Stimulated activated CD8-positive, alpha-beta memory T cell treated with anti-CD3 and anti-CD28 coated beads, Interleukin-12 subunit alpha, Interleukin-12 subunit beta, amount 100 ng/mL, for 4 hours (primary cell): ENCODE measurements at regions not wholly inside any gene's neighbourhood (a gene's known extent, or its start where the extent isn't known, plus 50 kb on each side); places are given as distances from the start of the nearest gene placed in this dataset.
"Not testable (repeated sequence)": the region's sequence is repeated elsewhere in the genome, so short reads cannot be mapped to it uniquely, and the experiment has no call there.

Source experiments
- DNase-seq: peaks from one replicate; pipeline ENCODE4 v3.0.0-alpha.2; 2020; ENCODE audit warnings: low read depth

DNA sequence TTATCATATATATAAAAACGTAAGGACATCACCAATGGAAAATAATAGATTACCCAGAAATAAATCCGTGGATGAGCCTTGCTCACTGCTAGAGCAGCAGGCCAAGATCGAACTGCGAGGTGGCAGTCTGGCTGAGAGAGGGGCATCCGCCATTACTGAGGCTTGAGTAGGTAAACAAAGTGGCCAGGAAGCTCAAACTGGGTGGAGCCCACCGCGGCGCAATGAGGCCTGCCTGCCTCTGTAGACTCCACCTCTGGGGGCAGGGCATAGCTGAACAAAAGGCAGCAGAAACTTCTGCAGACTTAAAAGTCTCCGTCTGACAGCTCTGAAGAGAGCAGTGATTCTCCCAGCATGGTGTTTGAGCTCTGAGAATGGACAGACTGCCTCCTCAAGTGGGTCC lies 1018.0 kb upstream of the SLC39A10 start:
- DNase-seq = not testable (repeated sequence)

DNA sequence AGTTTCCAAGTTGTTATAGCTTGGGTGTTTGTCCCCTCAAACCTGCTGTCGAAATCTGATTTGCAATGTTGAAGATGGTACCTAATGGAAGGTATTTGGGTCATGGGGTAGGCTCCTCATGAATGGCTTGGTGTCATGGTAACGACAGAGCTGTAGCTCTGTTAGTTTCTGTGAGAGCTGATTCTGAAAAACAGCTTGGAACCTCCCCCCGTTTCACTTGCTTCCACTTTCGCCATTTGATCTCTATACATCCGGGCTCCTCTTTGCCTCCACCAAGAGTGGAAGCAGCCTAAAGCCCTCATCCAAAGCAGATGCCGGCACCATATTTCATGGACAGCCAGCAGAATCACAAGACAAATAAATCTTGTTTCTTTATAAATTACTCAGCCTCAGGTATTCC lies 1035.1 kb upstream of the SLC39A10 start:
- no peak for DNase-seq

DNA sequence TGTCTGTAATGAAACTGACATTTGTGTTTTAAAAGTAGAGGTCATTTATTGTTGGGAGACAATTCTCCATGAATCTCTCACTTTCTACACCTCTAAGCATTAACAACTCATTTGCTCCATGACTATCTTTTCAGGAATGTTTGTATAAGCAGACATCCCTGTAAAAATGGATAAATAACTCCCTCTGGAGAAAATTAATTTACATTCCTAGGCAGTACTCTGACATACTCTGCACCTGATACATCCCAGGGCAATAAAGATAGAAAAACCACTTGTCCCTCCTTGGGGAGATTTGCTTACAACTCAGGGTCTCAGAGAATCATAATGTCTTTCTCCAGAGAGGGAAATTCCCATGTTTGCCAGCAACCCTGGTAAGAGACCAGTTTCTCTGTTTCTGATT lies 1037.7 kb upstream of the SLC39A10 start:
- DNase-seq = no peak

DNA sequence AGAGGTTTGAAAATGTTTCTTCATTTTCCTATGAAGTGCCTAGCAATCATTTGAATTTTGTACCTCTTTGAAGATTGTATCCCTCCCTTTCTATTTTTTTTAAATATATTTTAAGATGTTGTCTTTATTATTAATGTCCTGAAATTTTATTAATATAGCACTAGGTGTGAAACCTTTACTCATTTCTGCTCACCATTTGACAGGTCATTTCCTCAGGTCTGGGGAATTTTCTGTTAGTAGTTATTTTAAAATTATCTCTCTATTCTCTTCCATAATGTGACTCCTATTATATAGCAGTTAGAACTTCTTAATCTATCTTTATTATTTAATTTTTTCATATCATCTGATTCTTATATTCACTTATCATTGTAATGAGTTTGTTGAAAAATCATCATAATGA lies 1038.6 kb upstream of the SLC39A10 start:
- no peak for DNase-seq

DNA sequence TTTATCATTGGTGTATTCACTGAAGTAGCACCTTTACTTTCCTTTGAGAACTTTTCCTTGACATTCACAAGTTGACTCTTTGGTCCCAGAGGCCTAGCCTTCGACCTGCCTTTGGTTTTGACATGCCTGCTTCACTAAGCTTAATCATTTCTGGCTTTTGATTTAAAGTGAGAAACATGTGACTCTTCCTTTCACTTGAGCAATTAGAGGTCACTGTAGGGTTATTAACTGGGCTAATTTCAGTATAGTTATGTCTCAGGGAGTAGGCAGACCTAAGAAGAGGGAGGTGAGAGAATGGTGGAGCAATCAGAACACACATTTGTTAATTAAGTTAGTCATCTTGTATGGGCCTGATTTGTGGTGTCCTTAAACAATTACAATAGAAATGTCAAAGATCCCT lies 1040.7 kb upstream of the SLC39A10 start:
- DNase-seq = no peak

DNA sequence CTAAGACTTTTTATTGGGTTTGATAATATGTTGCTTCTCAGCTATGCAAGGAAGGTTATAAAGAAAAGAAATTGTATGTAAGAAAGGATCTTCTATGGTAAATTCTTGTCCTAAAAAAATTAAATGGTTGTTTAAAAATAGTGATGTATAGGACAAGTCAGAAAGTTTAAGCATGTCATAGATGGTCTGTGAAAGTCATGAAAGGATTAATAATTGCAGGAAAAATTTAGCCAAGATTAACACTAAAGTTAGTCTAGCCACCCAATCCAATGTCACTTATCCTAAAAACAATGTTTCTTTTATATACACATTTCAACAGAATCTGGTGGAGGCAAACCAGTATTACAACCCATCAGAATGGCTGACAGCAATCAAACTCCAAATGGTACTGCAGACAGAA lies 1046.7 kb upstream of the SLC39A10 start:
- DNase-seq = no peak

DNA sequence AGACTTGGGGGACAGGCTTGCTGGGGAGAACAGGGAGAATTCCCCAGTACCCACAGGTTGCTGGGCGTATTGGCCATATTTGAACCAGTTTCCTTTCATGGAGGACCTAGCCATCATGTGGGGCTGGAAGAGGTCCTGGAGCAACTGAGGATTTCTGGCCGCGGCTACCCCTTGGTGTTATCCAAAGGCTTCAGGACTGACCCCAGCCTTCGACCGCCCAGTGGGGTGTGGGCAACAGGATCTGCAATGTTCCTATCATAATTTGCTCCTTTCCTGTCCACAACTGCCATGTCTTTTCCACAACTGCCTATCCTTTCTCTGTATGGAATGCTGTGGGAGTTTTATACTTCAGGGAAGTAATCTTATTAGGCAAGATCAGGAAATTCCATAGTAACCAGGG lies 1053.6 kb upstream of the SLC39A10 start:
- no peak for DNase-seq

DNA sequence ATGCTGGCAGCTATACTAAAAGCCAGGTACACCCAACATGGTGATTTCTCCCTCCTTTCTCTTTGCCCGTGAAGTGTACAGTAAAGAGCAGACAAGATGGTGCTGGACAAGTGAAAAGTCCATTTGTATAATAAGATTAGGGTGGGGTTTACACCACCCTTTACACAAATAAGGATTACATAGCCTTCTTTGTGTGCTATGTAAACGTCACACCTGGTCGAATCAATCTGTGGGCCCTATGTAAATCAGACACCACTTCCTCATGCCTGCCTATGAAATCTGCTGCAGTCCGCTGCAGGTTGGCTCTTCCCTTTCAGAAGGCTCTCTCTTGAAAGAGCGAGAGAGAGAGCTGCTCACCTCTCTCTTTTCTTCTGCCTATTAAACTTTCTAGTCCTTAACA lies 1054.3 kb upstream of the SLC39A10 start:
- DNase-seq = no peak

DNA sequence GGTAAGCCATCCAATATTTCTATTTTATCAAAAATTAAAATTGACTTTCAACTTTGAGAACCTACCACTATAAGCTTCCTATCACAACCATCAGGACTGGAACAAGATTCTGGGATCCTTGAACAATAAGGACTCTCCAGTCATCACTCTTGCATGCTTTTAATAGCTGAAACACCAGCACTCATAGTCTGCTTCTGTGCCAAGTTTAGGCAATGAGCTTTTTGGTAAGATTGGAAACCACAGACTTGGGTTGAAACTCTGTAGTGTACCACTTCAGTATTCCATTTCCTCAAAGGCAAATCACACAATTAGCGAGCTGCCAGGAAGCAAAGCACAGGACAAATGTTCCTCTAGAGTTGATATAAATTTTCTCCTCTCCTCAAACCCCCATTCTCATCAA lies 1065.8 kb upstream of the SLC39A10 start:
- DNase-seq = no peak

DNA sequence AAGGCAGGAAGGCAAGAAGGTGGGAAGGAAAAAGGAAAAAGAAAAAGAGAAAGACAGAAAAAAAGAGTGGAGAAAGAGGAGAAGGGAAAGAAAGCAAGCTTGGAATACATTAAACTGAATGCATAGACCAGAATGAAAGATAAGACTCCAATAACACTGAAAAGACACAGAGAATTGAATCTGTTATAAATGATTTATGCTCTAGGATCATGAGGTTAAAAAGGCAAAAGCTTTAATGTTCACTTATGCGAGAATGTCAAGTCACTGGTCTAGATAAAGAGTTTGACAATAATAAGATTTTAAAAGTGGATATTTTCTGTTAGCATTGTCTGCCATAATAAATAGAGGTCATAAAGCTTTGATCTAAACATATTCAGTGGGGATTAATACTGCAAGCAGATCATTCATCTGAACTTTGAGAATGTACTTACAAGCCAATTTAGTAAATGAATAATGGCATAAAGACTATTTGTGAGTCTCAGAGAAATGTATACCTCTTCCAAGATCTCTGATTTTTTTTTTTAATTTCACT lies 1069.2 kb upstream of the SLC39A10 start:
- no peak for DNase-seq

DNA sequence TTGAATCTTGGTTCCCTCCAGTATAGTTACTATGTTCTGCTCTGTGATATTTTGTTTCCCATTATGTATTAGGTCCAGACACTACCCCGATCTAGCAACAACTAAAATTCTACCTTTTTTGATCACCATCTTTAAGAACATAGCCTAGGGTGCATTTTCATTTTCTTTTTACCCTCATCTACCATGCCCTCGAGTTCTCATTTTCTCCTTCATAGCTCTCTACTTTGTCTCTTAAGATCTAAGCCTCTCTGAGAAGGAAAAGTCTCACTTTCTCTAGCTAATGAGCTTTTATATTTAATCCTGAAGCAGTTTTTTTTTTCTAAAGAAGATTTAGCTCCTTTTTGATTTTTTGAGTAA lies 1089.4 kb upstream of the SLC39A10 start:
- no peak for DNase-seq

DNA sequence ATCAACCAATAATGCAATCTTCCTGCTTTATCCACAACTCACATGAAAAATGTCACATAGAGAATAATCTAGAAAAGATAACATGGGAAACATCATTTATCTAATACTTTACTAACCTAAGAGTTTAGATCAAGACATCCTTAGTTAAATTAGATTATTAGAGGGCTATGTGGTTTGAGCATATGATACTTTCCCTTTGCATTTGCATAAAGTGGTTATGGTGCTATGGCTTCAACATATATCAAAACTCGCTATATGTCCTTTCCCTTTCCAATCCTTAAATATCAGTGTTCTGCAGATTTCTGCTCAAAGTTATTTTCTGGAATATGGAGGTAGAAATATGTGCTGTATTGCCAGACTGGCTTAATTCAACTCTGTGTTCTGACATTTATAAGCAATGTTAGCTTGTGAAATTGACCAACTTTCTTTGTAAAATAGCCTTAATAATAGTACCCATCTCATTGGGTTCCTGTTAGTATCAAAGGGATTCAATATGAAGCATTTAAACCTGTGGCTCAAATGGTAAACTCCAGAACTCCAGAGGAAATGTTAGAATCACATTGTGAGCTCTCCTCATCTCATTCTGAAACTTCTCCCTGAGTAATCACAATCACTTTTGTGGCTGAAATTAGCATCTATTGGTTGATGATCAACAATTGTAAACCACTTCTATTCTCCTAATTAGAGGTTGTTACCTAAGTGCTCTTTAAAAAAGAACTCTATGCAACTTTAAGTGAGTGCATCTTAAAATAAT lies 1089.9 kb upstream of the SLC39A10 start:
- DNase-seq = no peak

DNA sequence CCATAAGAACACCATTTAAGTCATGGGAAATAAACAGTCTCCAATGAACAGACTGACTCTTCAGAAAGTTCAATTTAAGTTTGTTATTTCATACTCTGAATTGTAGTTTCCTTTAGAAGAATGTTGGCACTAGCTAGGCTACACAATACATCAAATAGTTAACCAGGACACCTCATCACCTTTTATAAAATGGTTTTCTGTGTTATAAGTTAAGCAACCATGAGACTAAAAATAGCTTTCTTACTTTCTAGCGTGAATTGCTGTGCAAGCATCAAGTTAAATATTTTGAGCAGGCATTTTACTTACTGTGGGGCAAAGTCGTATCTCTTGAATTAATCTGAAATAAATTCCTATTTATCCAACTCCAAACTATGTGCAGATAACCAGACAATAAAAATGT lies 1092.6 kb upstream of the SLC39A10 start:
- no peak for DNase-seq

DNA sequence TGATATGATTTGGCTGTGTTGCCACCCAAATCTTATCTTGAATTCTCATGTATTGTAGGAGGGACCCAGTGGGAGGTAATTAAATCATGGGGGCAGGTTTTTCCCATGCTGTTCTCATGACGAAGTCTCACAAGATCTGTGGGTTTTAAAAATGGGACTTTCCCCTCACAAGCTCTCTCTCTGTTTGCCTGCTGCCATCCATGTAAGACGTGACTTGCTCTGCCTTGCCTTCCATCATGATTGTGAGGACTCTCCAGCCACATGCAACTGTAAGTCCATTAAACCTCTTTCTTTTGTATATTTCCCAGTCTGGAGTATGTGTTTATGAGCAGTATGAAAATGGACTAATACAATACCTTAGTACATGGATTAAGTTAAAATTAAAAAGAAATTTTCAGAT lies 1094.7 kb upstream of the SLC39A10 start:
- no peak for DNase-seq

DNA sequence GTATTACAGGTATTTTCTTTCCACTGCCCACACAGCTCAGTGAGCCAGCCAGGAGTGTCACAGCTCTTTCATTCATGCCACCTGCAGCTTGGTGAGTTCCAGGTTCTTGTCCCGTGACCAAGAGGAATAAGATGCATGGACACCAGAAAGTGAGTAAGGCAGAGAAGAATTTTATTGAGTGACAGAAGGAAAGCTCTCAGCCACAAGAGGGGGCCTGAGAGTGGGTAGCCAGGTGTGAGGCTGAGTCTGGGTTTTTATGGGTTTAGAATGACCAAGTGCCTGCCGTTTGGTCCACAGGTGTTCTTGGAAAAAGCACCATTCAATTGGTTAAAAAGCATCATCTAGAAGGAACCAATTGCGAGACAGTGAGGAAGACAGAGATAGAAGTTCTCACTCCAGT lies 1097.1 kb upstream of the SLC39A10 start:
- DNase-seq = no peak

DNA sequence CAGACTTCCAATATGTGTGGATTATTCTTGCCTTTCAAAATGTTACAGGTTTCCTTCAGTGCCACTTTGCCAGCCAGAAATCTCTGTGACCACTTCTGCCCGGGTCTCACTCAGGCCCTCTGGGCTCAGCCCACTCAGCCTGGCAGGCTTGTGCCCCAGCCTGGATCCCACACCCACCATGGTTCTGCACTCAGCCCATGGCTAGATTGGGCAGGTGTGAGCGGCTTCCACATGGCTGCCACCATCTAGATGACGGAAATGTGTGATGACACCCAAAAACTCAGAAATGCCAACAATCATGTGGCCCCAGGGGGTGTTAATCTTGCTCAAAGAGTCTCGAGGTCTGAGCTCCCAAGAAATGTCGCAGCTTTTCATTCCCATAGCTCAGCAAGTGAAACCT lies 1097.5 kb upstream of the SLC39A10 start:
- DNase-seq = no peak

DNA sequence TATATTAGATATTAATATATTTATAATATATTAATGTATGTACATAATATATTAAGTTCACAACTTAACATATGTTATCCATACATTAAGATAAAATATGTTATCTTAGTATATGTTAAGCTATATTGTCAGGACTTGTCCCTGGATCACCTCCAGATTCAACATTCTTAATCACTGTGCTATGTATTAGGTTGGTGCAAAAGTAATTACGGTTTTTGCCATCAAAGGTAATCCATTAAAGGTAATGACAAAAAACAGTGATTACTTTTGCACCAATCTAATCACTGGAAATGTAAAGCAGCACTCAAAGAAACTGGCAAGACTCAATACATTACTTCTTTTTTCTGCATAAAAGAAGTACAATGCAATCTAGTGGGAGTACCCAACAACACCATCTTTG lies 1099.0 kb upstream of the SLC39A10 start:
- no peak for DNase-seq

DNA sequence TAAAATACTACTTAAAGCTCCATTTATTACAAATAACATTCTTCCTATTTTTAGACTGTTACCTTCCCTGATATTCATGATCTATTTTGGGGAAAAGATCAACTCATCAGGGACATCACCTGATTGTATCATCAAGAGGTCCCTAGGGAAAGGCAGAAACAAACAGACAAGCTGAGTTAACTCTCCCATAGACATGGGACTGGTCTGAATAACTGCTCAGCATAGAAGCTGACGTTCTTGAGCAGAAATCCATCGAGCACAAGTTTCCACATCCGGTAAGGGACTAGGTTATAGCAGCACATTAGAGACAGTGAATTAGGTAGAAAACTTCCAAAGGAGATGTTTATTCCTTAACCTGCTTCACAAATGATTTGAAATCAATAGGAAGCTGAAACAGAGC lies 1100.4 kb upstream of the SLC39A10 start:
- no peak for DNase-seq

DNA sequence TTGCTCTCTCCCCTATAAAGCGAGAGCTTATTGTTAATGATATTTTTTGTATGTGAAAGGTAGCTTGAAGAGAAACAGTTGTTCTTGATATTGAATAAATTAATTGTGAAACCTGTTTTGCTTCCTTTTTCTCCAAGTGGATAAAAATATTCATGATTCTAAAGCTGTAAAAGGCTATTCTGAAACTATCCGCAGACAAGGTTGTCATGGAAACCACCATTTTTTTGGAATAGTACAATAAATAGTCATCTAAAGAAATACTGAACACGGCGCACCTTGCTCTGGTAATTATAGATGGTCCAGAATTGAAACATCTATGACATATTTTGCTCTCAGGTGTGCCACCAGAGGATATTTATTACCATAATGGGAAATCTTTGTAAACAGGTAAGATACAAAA lies 1103.0 kb upstream of the SLC39A10 start:
- no peak for DNase-seq

DNA sequence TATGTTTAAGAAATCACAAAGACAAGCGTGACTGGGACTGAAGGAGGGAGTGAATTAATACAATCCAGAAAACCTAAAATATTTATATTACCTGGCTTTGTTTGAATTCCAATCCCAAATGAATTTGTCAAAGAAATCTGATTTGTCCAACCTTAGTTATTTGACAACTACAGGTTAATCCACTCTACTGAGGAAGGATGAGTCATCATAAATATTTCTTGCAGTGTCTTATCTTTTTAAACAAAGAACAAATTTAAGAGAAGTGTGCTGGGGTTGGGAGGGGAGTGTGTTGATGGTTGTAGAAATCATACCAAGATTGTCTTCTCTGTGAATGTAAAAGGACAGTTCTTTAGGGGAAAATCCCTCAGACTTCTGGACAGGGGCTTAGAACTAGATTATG lies 1106.3 kb upstream of the SLC39A10 start:
- no peak for DNase-seq

DNA sequence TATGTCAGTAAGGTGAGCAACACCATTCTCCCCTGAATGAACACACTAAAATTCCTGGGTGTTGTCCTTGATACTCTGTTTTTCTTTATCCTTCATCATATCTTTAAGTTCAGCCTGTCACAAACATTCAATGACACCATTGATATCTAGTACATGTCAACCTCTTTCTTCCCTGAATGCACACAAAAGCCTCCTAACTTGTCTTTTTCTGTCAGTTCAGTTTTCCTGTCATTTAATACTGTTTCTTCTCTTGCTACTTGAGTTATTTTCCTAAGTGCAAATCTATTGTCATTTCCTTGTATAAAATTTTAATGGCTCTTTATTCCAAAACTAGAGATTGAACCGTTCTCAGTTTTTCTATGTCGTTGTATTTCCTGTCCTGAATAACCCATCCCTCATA lies 1107.6 kb upstream of the SLC39A10 start:
- DNase-seq = no peak

DNA sequence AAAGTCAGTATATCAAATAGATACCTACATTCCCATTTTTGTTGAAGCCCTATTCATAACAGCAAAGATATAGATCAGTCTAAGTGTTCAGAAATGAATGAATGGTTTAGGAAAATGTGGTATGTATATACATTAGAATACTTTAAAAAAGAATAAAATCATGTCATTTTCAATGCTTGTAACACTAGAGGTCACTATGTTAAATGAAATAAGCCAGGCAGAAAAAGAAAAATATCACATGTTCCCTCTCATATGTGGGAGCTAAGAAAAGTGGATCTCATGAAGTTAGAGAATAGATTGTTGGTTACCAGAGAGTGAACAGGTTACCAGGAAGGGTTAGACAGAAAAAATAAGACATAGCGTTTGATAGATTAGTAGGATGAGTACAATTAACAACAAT lies 1111.0 kb upstream of the SLC39A10 start:
- DNase-seq = no peak

DNA sequence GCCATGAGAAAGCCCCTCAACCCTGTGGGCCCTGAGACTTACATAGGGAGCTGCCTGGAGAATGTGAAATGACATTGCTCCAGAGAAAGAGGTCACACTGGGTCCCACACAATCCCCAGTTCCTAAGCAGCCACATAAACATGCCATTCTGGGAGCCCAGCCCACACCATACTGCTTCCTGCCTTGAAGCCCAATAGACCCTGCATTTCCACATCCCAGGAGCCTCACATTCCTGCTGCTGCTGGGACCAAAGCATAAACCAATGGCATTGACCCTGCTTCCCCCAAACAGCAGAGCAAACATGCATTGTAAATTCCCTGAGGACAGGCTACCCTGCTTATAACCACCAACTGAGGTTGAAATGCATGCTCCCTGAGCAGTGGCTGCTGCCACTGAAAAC lies 1117.6 kb upstream of the SLC39A10 start:
- no peak for DNase-seq

DNA sequence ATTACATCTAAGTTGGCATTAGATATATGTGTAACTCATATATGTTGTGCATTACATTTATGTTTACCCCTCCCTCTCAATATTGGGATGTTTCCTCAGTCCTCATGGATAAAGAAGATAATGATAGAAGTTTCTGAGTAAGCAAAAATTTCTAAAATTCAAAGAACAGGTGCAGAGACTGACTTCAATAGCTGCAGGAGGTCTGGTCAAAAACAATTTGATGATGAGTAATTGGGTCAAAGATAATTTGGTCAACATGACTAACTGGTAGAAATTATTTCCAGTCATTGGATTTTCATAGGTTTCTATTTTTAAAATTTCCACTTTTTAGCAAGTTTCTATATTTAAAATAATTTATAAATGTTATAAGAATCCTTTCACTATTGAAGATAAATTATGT lies 1130.9 kb upstream of the SLC39A10 start:
- no peak for DNase-seq

DNA sequence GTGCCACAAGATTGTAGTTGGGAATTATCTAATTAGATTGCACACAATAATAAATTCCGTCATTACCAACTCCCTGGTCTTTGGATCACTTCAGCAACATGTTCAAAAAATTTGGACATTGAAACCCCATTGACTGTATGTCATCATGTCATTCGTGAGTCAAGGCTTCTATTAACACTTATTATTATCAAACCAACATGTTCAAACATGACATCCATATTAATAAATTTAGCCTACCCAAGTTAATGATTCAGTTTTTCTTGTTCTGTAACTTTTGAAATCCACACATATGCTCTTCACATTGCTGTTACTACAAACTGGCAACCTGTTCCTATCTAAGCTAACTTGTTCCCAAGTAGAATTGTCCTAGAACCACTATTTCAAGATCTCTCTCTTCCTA lies 1142.7 kb upstream of the SLC39A10 start:
- DNase-seq = no peak
